Activated CD8-positive, alpha-beta T cell treated with anti-CD3 and anti-CD28 coated beads, Interleukin-2, amount 10 ng/mL, durations not matched to agents 7 days and 5 days (primary cell): ENCODE measurements at regions not wholly inside any gene's neighbourhood (a gene's known extent, or its start where the extent isn't known, plus 50 kb on each side); places are given as distances from the start of the nearest gene placed in this dataset.

Source experiments
- ATAC-seq: fragments of 150-1000 bp; cut with Tn5 transposase; one replicate; pipeline ENCODE4 v1.10.0; 2021; ENCODE audit warnings: moderate library complexity
- CTCF ChIA-PET: fragments of 350-600 bp; sonication (Branson Sonifier 250); formaldehyde crosslinking; loops from one replicate; lab custom pipeline; 2021; ENCODE audit warnings: antibody characterized with exemption; lab: Charles Lee
- POLR2A ChIA-PET: fragments of 350-600 bp; sonication (Branson Sonifier 250); formaldehyde crosslinking; loops from one replicate; lab custom pipeline; 2021; ENCODE audit warnings: antibody characterized with exemption; lab: Charles Lee
- DNase-seq: peaks from one replicate; pipeline ENCODE4 v3.0.0-alpha.2; 2020
- H3K27ac Mint-ChIP-seq: one replicate; pipeline ENCODE4 v1.8.0; 2021; ENCODE audit warnings: mild to moderate bottlenecking, mixed read lengths
- H3K27me3 Mint-ChIP-seq: one replicate; pipeline ENCODE4 v1.8.0; 2021; ENCODE audit warnings: low read depth, mixed read lengths
- H3K36me3 Mint-ChIP-seq: one replicate; pipeline ENCODE4 v1.8.0; 2021; ENCODE audit warnings: low read depth, mixed read lengths
- H3K4me1 Mint-ChIP-seq: one replicate; pipeline ENCODE4 v1.8.0; 2021; ENCODE audit warnings: low read depth, mixed read lengths
- H3K4me3 Mint-ChIP-seq: one replicate; pipeline ENCODE4 v1.8.0; 2021; ENCODE audit warnings: mild to moderate bottlenecking, mixed read lengths
- H3K9me3 Mint-ChIP-seq: one replicate; pipeline ENCODE4 v1.8.0; 2022; ENCODE audit warnings: mixed read lengths; ENCODE audit not compliant: insufficient read depth

GRCh38 chr15:46617507-46617906, 982.7 kb downstream of the SQOR start:
- H3K36me3 Mint-ChIP-seq, result no peaks in the 10 kb centered on the region
- H3K27ac Mint-ChIP-seq, result no peak overlapping the region
- ChIA-PET POLR2A (no interaction called here), CTCF (no interaction called here)
- ATAC-seq, result no peak
- H3K4me1 Mint-ChIP-seq, result no peaks in the 10 kb centered on the region
- no peak for DNase-seq
- H3K9me3 Mint-ChIP-seq, result peaks cover 27% of the 10 kb centered on the region
- H3K4me3 Mint-ChIP-seq, result no peak overlapping the region
- H3K27me3 Mint-ChIP-seq, result no peaks in the 10 kb centered on the region

DNA sequence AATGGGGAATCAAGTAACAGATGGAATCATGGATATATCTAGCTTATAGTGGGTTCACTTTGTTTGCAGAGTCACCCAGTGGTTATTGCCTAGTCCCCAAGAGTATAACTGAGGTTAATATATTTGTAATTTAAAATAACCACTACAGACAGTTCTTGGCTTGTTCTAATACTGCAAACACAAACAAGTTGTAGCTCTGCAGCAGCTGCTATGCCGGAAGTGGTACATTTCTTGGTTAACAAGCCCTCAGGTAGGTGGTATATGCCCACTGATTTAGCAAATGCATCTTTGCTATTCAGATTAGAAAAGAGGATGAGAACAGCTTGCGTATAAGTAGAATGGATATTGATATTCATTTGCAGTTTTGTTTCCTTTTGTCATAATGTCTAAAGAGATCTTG, 984.2 kb downstream of the SQOR start:
- CTCF ChIA-PET, result no interaction called here
- no peak overlapping the region for H3K27ac Mint-ChIP-seq

GRCh38 chr15:46620392-46621013, 985.7 kb downstream of the SQOR start:
- ATAC-seq (no peak), DNase-seq (no peak)
- Mint-ChIP-seq H3K27ac (no peak overlapping the region), H3K4me1 (no peaks in the 10 kb centered on the region), H3K9me3 (peaks cover 40% of the 10 kb centered on the region), H3K36me3 (no peaks in the 10 kb centered on the region), H3K4me3 (no peak overlapping the region), H3K27me3 (no peaks in the 10 kb centered on the region)
- ChIA-PET POLR2A (no interaction called here), CTCF (no interaction called here)

More for the DNA sequence above, 984.2 kb downstream of the SQOR start:
- Mint-ChIP-seq H3K4me1 (no peaks in the 10 kb centered on the region), H3K9me3 (peaks cover 27% of the 10 kb centered on the region), H3K27me3 (no peaks in the 10 kb centered on the region), H3K4me3 (no peak overlapping the region), H3K36me3 (no peaks in the 10 kb centered on the region)
- no peak for ATAC-seq
- POLR2A ChIA-PET, result no interaction called here
- DNase-seq, result no peak

DNA sequence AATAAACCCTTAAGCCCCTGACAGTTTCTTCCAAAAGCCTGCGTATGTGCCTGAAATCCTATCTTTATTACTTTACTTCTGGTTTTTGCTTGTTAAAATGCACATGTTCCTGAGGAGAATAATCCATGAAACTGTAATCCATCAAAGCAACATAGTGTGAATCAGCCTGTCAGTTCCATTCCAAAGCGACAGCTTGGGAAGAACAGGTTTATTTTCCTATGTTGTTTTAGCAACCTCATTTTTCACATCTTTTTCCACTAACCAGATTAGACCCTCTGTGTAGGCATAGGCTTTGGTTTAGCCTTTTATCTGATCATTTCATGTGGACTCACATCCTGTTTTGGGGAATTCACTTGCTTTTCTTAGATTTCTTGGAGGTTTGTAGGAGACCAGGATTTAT, 988.0 kb downstream of the SQOR start:
- peaks cover 30% of the 10 kb centered on the region for H3K9me3 Mint-ChIP-seq
- ChIA-PET POLR2A (no interaction called here), CTCF (no interaction called here)
- ATAC-seq (no peak), DNase-seq (no peak)
- no peak overlapping the region for H3K27ac Mint-ChIP-seq
- H3K4me1 Mint-ChIP-seq, result no peaks in the 10 kb centered on the region
- H3K27me3 Mint-ChIP-seq, result no peaks in the 10 kb centered on the region
- no peak overlapping the region for H3K4me3 Mint-ChIP-seq
- no peaks in the 10 kb centered on the region for H3K36me3 Mint-ChIP-seq

DNA sequence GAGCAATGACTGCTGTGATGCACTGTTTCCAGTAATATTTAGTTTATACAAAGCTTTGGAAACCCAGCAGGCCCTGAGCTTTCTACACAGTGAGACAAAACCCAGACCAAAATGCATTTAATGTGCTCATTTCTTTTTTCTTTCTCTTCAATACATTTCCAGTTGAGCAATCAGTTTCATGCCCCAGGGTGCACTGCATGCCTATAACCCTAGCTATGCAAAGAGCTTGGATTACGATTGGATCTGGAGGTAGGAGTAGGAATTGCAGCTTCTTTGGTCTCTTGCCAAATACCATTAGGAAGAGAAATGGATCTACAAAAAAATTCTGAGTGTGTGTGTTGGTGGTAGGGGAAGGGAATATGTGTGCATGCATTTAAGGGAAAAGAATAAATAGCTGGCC, 1001.4 kb downstream of the SQOR start:
- no peak for DNase-seq
- Mint-ChIP-seq H3K27ac (no peak overlapping the region), H3K36me3 (no peaks in the 10 kb centered on the region), H3K9me3 (no peaks in the 10 kb centered on the region), H3K4me1 (no peaks in the 10 kb centered on the region), H3K4me3 (no peak overlapping the region), H3K27me3 (no peaks in the 10 kb centered on the region)
- ATAC-seq, result no peak
- ChIA-PET CTCF (no interaction called here), POLR2A (no interaction called here)

DNA sequence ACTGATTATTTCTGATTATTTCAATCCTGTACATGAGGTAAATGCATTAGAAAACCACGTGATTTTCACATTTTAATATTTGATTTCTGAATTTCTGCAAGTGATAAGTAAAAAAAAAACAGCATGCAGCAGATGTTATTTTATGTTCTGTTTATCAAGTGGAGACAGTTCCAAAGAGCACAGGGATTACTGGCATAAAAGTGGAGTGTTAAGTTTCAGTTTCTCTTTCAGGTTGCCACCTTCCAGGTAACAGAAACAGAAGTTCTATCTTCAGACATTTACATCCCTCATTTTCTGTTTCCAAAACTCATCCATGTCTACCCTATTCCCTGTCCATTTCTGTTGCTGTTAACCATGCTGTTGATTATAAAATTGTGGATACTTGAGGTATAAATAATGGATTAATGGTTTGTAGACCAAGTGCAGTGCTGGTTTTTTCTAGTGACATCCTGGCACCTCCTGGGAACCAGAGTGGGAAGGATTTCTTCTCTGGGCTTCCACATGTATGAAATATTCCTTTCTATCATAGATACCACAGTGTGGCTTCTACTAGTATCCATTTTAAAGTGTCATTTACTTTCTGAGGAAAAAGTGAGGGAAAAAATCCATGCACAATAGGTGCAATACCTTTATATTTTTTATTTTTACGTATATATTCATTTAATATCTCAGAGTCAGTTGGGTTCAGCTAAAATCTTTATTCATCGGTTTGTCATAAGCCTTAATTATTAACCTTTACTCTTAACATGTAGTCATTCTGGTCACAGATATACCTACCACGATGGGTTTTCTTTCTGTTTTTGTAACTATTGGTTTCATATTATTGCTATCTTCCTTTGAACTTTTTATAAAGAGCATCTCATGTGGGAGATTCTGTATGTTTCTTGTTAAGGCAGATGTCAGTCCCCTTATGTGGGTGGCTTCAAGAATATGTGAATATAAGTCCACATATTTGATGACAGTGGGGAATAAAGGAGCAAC, 1010.0 kb downstream of the SQOR start:
- DNase-seq, result no peak
- no peaks in the 10 kb centered on the region for H3K4me1 Mint-ChIP-seq
- CTCF ChIA-PET, result no interaction called here
- H3K4me3 Mint-ChIP-seq, result no peak overlapping the region
- no peak for ATAC-seq
- POLR2A ChIA-PET, result no interaction called here
- H3K9me3 Mint-ChIP-seq, result no peaks in the 10 kb centered on the region
- H3K27ac Mint-ChIP-seq, result no peak overlapping the region
- no peaks in the 10 kb centered on the region for H3K27me3 Mint-ChIP-seq
- no peaks in the 10 kb centered on the region for H3K36me3 Mint-ChIP-seq

DNA sequence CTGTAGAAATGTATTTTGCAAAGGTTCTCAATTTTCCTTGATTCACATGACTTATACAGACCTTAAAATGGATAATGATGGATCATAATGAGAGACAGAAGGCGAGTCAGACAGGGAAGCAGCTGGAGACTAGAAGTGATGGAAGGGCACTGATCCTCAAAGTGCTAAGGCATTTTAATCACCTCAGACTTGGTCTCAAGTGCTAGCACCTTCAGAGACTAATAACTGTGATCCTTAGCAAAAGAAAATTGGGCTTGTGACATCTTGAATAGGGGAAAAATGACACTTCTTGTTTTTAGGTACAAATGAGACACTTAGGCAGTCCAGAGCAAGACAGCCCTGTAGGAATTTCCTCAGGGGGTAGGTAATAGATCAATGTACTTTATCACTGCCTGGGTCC, 1011.7 kb downstream of the SQOR start:
- Mint-ChIP-seq H3K4me1 (no peaks in the 10 kb centered on the region), H3K9me3 (no peaks in the 10 kb centered on the region), H3K27ac (no peak overlapping the region), H3K27me3 (no peaks in the 10 kb centered on the region), H3K36me3 (no peaks in the 10 kb centered on the region), H3K4me3 (no peak overlapping the region)
- ChIA-PET CTCF (no interaction called here), POLR2A (no interaction called here)
- ATAC-seq, result no peak
- no peak for DNase-seq

- ChIA-PET CTCF (no interaction called here), POLR2A (no interaction called here)
- Mint-ChIP-seq H3K4me3 (no peak overlapping the region), H3K27me3 (no peaks in the 10 kb centered on the region), H3K36me3 (no peaks in the 10 kb centered on the region), H3K27ac (no peak overlapping the region), H3K9me3 (no peaks in the 10 kb centered on the region), H3K4me1 (no peaks in the 10 kb centered on the region)
- no peak for ATAC-seq
- DNase-seq, result no peak
Measured at GRCh38 chr15:46647046-46647445, 1012.2 kb downstream of the SQOR start.

DNA sequence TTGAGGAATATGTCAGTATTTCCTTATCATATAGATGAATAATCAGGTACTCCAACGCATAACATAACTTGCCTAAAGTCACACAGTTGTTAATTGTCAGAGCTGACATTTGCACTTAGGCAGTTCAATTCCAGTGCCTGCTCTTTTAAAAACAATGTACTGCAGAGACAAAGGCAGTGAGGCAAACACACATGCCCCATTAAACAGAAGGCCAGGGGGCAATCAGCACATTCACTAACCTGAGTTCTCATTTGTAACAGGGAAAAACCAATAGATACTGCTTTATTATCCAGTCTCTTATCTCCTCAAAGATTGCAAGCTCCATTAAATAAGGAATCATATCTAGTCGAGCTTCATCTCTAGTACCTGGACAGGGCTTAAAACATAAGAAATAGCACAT, 1017.4 kb downstream of the SQOR start:
- no peak overlapping the region for H3K4me3 Mint-ChIP-seq
- H3K4me1 Mint-ChIP-seq, result no peaks in the 10 kb centered on the region
- no peaks in the 10 kb centered on the region for H3K27me3 Mint-ChIP-seq
- no peaks in the 10 kb centered on the region for H3K36me3 Mint-ChIP-seq
- ChIA-PET CTCF (no interaction called here), POLR2A (no interaction called here)
- ATAC-seq (no peak), DNase-seq (no peak)
- H3K27ac Mint-ChIP-seq, result no peak overlapping the region
- no peaks in the 10 kb centered on the region for H3K9me3 Mint-ChIP-seq

DNA sequence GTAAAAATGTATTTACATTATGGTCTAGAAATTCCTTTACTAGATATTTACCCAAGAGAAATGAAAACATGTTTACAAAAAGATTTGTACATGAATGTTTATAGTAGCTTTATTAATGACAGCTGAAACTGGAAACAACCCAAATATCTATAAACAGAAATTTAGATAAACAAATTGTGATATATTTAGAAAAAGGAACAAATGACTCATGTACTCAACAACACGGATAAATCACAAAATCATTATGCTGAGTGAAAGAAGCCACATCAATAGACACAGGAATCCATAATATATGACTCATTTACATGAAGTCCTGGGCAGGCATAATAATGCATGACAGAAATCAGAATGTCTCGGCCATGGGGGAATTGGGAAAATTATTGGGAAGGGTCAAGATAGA, 1020.2 kb downstream of the SQOR start:
- peaks cover 3% of the 10 kb centered on the region for H3K9me3 Mint-ChIP-seq
- H3K27me3 Mint-ChIP-seq, result no peaks in the 10 kb centered on the region
- no peaks in the 10 kb centered on the region for H3K4me1 Mint-ChIP-seq
- no peak overlapping the region for H3K4me3 Mint-ChIP-seq
- DNase-seq, result no peak
- H3K36me3 Mint-ChIP-seq, result no peaks in the 10 kb centered on the region
- CTCF ChIA-PET, result no interaction called here
- ATAC-seq, result no peak
- POLR2A ChIA-PET, result no interaction called here
- H3K27ac Mint-ChIP-seq, result no peak overlapping the region

GRCh38 chr15:46660096-46660842, 1025.4 kb downstream of the SQOR start:
- ATAC-seq, result no peak
- H3K27ac Mint-ChIP-seq, result no peak overlapping the region
- CTCF ChIA-PET, result no interaction called here
- H3K27me3 Mint-ChIP-seq, result no peaks in the 10 kb centered on the region
- H3K4me1 Mint-ChIP-seq, result no peaks in the 10 kb centered on the region
- POLR2A ChIA-PET, result no interaction called here
- no peak for DNase-seq
- H3K4me3 Mint-ChIP-seq, result no peak overlapping the region
- H3K36me3 Mint-ChIP-seq, result no peaks in the 10 kb centered on the region
- peaks cover 17% of the 10 kb centered on the region for H3K9me3 Mint-ChIP-seq

DNA sequence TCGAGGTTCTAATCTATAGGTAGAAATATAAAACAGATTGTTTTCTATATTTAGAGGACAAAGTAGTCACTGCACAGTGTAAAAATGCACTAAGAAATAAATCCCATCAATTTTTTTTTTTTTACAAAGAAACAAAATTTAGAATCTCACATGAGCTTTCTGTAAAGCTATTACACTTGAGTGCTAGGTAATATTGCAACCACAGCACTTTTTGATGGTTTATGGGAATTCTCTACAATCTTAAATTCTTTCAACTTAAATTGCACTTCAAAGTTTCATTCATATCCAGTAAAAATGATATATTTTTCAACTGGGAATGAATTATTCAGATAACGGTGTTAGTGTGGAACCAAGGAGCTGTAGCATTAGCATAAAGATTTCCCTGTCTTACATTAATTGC, 1035.4 kb downstream of the SQOR start:
- CTCF ChIA-PET, result no interaction called here
- Mint-ChIP-seq H3K4me3 (no peak overlapping the region), H3K27ac (no peak overlapping the region), H3K36me3 (no peaks in the 10 kb centered on the region), H3K4me1 (no peaks in the 10 kb centered on the region), H3K9me3 (peaks cover 7% of the 10 kb centered on the region), H3K27me3 (no peaks in the 10 kb centered on the region)
- ATAC-seq (no peak), DNase-seq (no peak)
- POLR2A ChIA-PET, result no interaction called here
